GM21528 (cell line): ENCODE measurements at regions not wholly inside any gene's neighbourhood (a gene's known extent, or its start where the extent isn't known, plus 50 kb on each side); places are given as distances from the start of the nearest gene placed in this dataset.

Source experiments
- ATAC-seq: cut with Tn5 transposase; IDR thresholded peaks from one replicate; pipeline ENCODE4 v1.9.1; 2021; ENCODE audit warnings: mild to moderate bottlenecking, moderate library complexity; ENCODE audit not compliant: unreplicated experiment, low FRiP score

- no peak for ATAC-seq
Measured at GRCh38 chr10:61160253-61160652, 216.3 kb upstream of the RHOBTB1 start.

DNA sequence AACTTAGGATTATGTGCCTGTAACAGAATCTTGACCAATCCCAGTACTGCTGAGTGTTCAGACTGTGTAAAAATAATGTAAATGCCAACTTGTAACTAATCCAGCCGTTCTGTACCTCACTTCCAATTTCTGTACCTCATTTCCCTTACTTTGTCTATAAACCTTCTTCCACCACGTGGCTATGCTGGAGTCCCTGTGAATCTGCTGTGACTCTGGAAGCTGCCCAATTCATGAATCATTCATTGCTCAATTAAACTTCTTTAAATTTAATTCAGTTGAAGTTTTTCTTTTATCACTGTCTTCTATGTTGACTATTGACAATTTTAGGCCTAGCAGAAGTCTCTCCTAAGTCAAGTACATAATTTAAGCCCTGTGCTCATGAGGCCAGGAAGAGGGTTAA, 215.3 kb upstream of the RHOBTB1 start:
- no peak for ATAC-seq

DNA sequence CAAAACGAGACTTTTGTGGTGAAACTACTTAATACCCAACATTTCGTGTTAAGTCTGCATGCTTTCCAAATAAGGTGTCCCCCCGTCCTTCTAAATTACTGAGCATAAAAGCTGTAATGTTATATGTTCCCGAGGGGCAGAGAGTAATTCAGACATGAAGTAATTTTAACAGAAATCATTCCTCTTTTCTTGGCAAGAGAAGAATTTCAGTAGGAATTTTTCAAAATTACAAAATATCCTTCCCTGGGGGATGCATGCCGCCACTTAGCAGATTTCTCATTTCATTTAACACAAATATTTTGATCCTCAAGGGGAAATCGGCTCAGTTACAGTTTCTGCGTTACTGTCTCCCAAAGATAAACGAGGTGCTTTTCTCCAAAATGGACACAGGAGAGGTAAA, 213.2 kb upstream of the RHOBTB1 start:
- no peak for ATAC-seq

- ATAC-seq = no peak
Measured at GRCh38 chr10:61153771-61154170, 209.8 kb upstream of the RHOBTB1 start.

GRCh38 chr10:61151059-61151458, 207.1 kb upstream of the RHOBTB1 start:
- no peak for ATAC-seq

DNA sequence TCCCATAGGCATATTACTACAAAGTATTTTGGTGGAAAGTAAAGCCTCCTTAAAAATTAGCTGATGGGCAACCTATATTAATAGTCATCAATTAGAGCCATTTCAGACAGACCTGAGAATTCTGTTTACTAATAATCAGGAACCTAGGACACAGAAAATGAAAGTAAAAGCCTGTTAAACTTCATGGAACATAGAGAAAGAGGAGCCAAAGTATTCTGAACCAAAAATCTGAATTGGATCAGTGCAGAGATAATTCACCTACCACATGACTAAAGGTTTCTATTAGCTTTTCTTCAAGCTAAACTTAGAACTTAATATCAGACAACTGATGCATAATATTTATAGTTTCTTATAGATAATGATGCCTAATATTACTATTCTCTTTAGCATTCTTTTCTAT, 204.5 kb upstream of the RHOBTB1 start:
- ATAC-seq = no peak

DNA sequence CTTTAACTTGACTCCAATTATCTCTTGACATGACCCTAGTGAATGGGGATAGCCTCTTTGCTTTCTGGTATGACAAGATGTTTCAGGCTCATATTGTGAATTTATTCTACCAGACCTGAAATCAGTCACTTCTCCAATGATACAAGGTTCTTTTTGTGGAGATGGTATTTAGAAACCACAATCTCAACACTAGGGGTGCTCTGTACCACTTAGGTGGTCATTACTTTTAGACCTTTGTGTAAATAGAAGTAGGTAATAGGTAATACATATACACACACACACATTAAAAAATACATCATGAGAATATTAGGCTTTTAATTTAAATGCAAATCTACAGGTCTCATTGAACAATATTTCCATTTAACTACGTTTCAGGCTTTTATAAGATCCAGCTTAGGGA, 199.0 kb upstream of the RHOBTB1 start:
- ATAC-seq = no peak

- ATAC-seq = no peak
Measured at GRCh38 chr10:61140765-61141392, 196.9 kb upstream of the RHOBTB1 start.

- ATAC-seq = no peak
Measured at GRCh38 chr10:61139592-61139953, 195.6 kb upstream of the RHOBTB1 start.

DNA sequence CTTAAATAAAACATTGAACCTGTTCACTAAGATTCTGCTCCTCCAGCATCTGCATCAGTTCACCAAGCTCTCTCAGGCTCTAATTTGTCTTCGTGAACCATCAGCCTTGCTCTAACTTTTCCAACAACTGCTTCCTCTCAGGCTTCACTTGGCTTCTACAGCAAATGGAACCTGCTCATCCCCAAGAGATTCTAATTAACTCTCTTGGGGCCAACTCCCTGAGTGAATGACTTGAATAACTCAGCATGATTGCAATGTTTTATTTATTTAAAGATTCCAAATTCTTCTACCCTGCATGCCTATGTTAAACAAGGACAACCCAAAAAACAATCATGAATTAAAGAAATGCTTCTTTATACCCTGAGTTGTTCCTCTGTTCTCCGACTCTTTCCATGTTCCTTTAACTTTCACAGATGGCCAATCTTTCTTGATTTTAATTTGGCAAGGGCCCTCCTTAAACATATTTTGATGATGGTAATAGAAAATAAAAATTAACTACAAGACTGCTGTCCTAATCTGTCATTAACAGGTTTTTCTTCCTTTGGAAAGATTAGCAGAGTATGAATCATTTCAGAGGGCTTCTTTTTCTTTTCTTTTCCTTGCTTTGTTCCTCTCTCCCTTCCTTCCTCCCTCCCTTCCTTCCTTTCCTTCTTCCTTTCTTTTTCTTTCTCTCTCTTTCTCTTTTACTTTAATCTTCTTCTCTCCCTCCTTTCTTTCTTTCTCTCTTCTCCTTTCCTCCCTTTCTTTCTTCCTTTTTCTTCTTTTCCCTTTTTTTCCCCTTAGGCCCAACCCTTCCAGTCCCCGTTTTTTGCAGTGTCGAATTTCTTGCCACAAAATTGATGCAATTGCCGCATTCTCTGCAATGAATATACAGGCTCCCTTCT, 195.0 kb upstream of the RHOBTB1 start:
- ATAC-seq = no peak

DNA sequence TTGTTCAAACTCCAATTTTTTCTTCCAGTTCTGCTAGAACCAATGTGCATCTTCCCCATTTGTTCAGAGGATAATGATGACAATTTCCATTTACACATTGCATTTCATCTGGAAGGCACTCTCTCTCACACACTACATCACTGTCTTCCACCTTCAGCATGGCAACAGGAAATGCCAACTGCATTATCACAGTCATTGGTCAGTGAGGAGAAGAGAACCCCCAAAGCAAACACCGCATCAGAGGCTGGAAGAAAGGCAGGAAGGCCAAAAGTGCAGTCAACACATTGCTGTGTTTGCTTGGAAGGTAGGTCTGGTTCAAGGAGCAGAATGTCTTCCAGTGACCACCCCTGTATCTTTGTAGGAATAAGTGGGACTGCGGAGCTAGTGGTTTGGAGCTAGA, 192.2 kb upstream of the RHOBTB1 start:
- no peak for ATAC-seq

GRCh38 chr10:61135276-61135721, 191.3 kb upstream of the RHOBTB1 start:
- ATAC-seq = peak; percentile 92

GRCh38 chr10:61130366-61130765, 186.4 kb upstream of the RHOBTB1 start:
- no peak for ATAC-seq

GRCh38 chr10:61128196-61128595, 184.2 kb upstream of the RHOBTB1 start:
- ATAC-seq = no peak

DNA sequence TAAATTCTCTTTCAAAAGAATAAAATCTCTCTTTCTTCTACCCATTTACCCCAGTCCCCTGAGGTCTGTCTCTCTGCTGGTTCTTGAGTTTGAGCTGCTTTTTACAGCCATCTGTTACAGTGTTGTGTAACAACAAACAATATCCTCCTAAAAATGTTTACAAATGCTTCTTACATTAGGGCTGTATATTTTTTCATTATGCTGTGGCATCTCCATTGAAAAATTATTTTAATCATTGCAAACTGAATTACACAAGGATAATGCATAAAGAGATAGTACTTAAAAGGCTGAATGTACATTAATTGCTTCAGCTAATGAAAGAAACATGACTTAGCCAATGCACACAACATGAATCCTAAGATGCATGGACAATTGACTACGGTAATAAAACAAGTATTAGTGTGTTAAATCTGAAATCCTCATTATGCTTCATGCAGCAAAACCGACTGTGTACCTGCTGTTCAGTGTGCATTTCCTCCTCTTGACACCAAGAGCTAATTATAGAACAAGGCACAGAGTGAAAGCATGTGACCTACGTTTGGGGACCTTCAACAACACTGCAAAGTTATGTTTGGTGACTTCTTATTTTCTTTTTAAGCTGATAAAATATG, 181.7 kb upstream of the RHOBTB1 start:
- ATAC-seq = peak; percentile 86

DNA sequence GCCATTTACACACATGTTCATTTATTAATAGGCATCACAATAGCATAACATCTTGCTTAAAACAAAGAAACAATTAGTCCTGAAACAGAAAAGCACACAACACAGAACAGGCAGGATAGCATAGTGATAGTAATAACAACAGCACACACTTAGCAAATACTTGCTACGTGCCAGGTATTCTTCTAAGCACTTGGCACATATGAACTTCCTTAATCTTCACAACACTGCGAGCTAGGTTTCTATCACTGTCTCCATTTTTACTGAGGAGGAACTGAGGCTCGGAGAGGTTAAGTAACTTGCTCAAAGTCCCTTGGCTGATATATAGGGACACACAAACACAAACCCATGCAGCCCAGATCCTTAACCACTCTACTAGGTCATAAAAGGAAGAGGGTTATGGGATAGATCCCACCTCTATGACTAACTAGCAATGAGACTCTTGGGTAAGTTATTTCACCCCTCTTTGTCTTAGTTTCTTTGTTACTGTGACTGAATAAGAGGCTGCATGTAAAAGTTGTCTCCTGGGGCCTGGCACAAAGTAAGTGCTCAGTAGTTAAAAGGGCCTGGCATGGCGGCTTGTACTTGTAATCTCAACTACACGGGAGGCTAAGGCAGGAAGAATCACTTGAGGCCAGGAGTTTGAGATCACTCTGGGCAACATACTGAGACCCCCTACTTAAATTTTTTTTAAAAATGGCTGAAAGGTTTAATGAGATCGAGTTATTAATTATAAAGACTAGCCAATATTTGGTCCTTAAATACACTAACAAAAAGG, 181.0 kb upstream of the RHOBTB1 start:
- ATAC-seq = no peak

- ATAC-seq = peak; percentile 68
Measured at GRCh38 chr10:61120805-61121204, 176.8 kb upstream of the RHOBTB1 start.

- no peak for ATAC-seq
Measured at GRCh38 chr10:61119573-61119972, 175.6 kb upstream of the RHOBTB1 start.

DNA sequence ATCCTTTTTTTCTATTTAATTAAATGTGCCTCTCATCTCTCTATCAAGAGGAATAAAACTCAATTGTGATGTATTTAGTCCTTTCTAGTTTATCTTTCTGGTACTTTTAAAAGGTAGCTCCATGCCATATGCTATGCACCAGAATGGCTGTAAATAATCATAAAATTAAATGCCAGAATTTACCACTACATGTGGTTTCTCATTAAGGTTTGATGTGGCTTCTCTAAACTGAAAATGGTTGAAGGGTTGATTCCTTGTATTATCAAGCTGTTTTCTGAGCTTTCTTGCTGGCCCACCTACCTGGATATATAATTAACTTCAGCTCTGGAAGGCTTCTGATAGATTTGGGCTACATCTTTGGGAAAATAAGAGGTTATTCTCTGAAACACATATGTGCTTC, 171.9 kb upstream of the RHOBTB1 start:
- ATAC-seq = no peak

DNA sequence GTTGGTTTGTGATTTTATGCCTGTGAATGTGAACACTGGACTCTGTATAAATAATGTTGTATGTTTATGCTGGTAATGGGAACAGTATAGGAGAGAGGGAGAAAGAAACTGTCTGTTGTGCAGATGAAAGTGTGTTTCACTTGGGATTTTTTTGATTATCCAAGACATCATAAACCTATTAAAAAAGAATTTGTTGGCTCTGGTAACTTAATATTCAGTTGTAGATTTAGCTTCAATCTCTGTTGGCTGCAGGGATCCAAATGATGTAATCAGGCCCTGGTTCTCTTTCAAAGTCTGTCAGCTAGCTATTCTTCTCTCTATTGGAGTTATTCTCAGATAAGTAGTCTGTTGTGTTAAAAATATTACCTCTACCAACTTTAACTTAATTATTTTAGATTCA, 168.8 kb upstream of the RHOBTB1 start:
- no peak for ATAC-seq

GRCh38 chr10:61110936-61111335, 167.0 kb upstream of the RHOBTB1 start:
- ATAC-seq = no peak
